Gastrocnemius medialis (tissue), 4 donors: ENCODE measurements at regions not wholly inside any gene's neighbourhood (a gene's known extent, or its start where the extent isn't known, plus 50 kb on each side); places are given as distances from the start of the nearest gene placed in this dataset.
"Not testable (repeated sequence)": the region's sequence is repeated elsewhere in the genome, so short reads cannot be mapped to it uniquely, and the experiment has no call there.

Source experiments
- ATAC-seq, 2 donors: fragments of 150-250 bp; one replicate each; pipeline ENCODE4 v1.9.1; 2016
- DNase-seq, 2 donors: peaks; one replicate each; pipeline ENCODE4 v3.0.0-alpha.2; 2019
- H3K27ac ChIP-seq, 4 donors: fragments of 200-600 bp; sonication (generic); 1 replicate in 1 of 4; 2 replicates in 3 of 4; pipeline ENCODE4 v1.5.1; 2016 to 2018; ENCODE audit warnings: mild to moderate bottlenecking in 2 of 4, moderate library complexity in 1 of 4
- H3K27me3 ChIP-seq, 3 donors: fragments of 200-600 bp; sonication (generic) in 2 of 3; 1 replicate in 1 of 3; 2 replicates in 2 of 3; pipeline versions ENCODE4 v1.5.1 to v1.6.0; 2016 to 2019; ENCODE audit warnings: mild to moderate bottlenecking in 1 of 3, moderate library complexity in 1 of 3
- H3K36me3 ChIP-seq, 2 donors: fragments of 200-600 bp; sonication (generic) in 1 of 2; one replicate each; pipeline ENCODE4 v1.5.1; 2017 to 2018
- H3K4me1 ChIP-seq, 2 donors: fragments of 200-600 bp; sonication (generic) in 1 of 2; one replicate each; pipeline ENCODE4 v1.5.1; 2016 to 2017; ENCODE audit warnings: mild to moderate bottlenecking in 2 of 2
- H3K4me3 ChIP-seq, 4 donors: fragments of 200-600 bp; sonication (generic) in 3 of 4; 1 replicate in 1 of 4; 2 replicates in 3 of 4; pipeline ENCODE4 v1.5.1; 2016 to 2019; ENCODE audit warnings: mild to moderate bottlenecking in 2 of 4
- H3K9me3 ChIP-seq, 3 donors: fragments of 200-600 bp; sonication (generic) in 2 of 3; 1 replicate in 1 of 3; 2 replicates in 2 of 3; pipeline ENCODE4 v1.5.1; 2016 to 2019
- POLR2A ChIP-seq, 2 donors: fragments of 450-650 bp; IDR thresholded peaks; one replicate each; pipeline ENCODE4 v1.6.1; 2017; ENCODE audit warnings: antibody characterized with exemption in 2 of 2, mild to moderate bottlenecking in 2 of 2, moderate library complexity in 2 of 2
- in situ Hi-C, 4 donors: fragments of 200-750 bp; cut with MboI; loops; one replicate each; pipeline versions ENCODE4 v1.15.0 to v1.8.0; 2017; ENCODE audit warnings: low sequenced_read_pairs in 4 of 4
- intact Hi-C: fragments of 100-400 bp; cut with DNase I; formaldehyde crosslinking; loops from one replicate; pipeline ENCODE4 v1.15.1; 2023; ENCODE audit warnings: low total_unique reads
- TF ChIP-seq, protein P1 (sequence below), 5 experiments: fragments of 450-650 bp in 3 of 5; fragments of 200-600 bp in 2 of 5; sonication (generic) in 2 of 5; IDR thresholded peaks in 4 of 5; conservative IDR thresholded peaks in 1 of 5; 1 replicate in 4 of 5; 2 replicates in 1 of 5; pipeline ENCODE4 v1.5.1; 2016 to 2019; ENCODE audit warnings: antibody characterized with exemption in 5 of 5, mild to moderate bottlenecking in 3 of 5, moderate library complexity in 3 of 5

DNA sequence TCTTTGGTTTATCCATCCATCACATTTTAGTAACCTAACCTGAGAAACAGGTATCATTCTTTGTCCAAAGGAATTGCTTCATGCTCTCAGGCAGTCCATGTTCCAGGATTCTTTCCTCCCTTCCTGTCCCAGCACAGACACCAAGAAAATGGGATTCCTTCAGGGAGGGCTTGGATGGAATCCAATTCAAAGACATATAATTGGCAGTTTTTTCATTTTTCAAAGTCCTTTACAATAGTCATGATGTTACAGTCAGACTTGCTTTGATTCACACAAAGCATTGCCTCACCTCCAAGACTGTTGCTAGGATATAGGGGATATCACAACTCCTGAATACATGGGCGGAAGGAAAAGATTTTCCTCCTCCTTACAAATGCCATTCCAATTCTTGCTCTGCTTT, 241.4 kb upstream of the ACVR2A start:
- Histone ChIP-seq H3K9me3 (no peaks in the 10 kb centered on the region), H3K4me3 (no peak overlapping the region), H3K4me1 (no peaks in the 10 kb centered on the region), H3K27me3 (no peaks in the 10 kb centered on the region), H3K36me3 (no peaks in the 10 kb centered on the region), H3K27ac (no peak overlapping the region)
- ATAC-seq (no peak), DNase-seq (no peak)
- in situ Hi-C loops: no loop called here
- TF ChIP-seq, protein P1, sequence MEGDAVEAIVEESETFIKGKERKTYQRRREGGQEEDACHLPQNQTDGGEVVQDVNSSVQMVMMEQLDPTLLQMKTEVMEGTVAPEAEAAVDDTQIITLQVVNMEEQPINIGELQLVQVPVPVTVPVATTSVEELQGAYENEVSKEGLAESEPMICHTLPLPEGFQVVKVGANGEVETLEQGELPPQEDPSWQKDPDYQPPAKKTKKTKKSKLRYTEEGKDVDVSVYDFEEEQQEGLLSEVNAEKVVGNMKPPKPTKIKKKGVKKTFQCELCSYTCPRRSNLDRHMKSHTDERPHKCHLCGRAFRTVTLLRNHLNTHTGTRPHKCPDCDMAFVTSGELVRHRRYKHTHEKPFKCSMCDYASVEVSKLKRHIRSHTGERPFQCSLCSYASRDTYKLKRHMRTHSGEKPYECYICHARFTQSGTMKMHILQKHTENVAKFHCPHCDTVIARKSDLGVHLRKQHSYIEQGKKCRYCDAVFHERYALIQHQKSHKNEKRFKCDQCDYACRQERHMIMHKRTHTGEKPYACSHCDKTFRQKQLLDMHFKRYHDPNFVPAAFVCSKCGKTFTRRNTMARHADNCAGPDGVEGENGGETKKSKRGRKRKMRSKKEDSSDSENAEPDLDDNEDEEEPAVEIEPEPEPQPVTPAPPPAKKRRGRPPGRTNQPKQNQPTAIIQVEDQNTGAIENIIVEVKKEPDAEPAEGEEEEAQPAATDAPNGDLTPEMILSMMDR (IDR thresholded peaks at IDR 0.05 in 4 of 5, conservative IDR thresholded peaks at IDR 0.05 in 1 of 5): no peak
- TF ChIP-seq POLR2A (IDR thresholded peaks at IDR 0.05): no peak
- intact Hi-C loops: no loop called here

DNA sequence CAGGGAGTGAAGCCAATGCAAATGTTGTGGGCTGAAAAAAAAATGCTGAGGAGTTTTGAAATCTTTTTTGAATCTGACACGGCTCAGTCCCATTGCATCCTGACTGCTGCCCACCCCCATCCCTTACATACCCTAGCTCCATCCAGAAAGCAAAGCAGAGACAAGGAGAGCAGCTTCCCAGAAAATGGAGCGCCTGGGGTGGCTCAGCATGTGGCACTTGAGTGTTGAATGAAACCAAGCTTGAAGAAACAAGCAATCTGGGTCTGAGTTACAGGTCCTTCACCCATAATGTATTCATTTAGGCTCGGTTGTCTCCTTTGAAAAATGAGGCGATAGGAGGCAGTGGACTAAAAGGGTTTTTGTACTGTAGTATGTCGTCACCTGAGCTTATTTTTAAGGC, 244.2 kb upstream of the ACVR2A start:
- Histone ChIP-seq H3K4me3 (no peak overlapping the region), H3K4me1 (no peaks in the 10 kb centered on the region), H3K27me3 (no peaks in the 10 kb centered on the region), H3K36me3 (no peaks in the 10 kb centered on the region), H3K9me3 (no peaks in the 10 kb centered on the region), H3K27ac (no peak overlapping the region)
- ATAC-seq (no peak), DNase-seq (no peak)
- in situ Hi-C loops (no loop called here), intact Hi-C loops (no loop called here)
- TF ChIP-seq, protein P1 (IDR thresholded peaks at IDR 0.05 in 4 of 5, conservative IDR thresholded peaks at IDR 0.05 in 1 of 5): no peak
- TF ChIP-seq POLR2A (IDR thresholded peaks at IDR 0.05): no peak

DNA sequence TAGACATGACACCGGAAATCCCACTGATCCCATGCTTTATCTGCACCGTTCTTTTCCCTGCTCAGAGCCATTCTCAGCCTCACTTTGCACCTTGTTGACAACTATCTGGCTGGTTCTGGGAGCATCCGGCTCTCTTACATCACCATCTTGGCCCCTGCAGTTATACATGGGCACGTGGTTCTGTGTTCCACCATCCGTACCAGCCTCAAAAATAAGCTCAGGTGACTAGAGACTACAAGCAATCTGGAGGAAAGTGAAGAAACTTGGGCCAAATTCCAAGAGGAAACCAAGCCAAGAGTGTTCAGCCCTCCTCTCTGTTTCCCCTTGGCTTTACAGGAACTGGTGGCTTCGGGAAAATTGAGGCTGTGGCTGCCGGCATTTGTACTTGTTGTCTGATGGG, 244.6 kb upstream of the ACVR2A start:
- TF ChIP-seq, protein P1 (IDR thresholded peaks at IDR 0.05 in 4 of 5, conservative IDR thresholded peaks at IDR 0.05 in 1 of 5): no peak
- no peak for TF ChIP-seq POLR2A (IDR thresholded peaks at IDR 0.05)
- no peak for DNase-seq
- Histone ChIP-seq H3K27ac (no peak overlapping the region), H3K27me3 (no peaks in the 10 kb centered on the region), H3K4me3 (no peak overlapping the region), H3K9me3 (no peaks in the 10 kb centered on the region), H3K4me1 (no peaks in the 10 kb centered on the region), H3K36me3 (no peaks in the 10 kb centered on the region)
- in situ Hi-C loops (no loop called here), intact Hi-C loops (no loop called here)
- no peak for ATAC-seq

DNA sequence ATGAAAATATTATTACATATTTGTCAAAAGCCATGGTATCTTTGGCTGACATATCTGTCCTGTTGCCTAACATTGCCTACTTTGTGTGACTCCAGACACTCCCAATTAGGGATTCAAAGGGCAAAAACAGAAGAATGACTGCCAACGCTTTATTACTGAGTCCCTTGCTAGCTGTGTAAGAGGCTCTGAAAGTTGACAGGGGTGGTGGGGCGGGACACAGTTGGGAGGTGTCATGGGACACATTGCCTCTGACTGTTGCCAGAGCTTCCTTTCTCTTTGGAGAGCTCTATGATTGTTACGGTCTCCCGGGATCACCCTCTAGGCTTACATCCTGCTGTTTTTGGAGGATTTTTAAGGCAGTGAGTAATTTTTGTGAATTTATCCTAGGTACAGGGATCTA, 249.6 kb upstream of the ACVR2A start:
- Histone ChIP-seq H3K4me3 (no peak overlapping the region), H3K9me3 (no peaks in the 10 kb centered on the region), H3K4me1 (no peaks in the 10 kb centered on the region), H3K27ac (no peak overlapping the region), H3K27me3 (no peaks in the 10 kb centered on the region), H3K36me3 (no peaks in the 10 kb centered on the region)
- intact Hi-C loops: no loop called here
- TF ChIP-seq POLR2A (IDR thresholded peaks at IDR 0.05): no peak
- TF ChIP-seq, protein P1 (IDR thresholded peaks at IDR 0.05 in 4 of 5, conservative IDR thresholded peaks at IDR 0.05 in 1 of 5): no peak
- DNase-seq (peak in 1 of 2 donors; percentile 20), ATAC-seq (peak in 1 of 2 donors; percentile 27)
- in situ Hi-C loops: no loop called here

DNA sequence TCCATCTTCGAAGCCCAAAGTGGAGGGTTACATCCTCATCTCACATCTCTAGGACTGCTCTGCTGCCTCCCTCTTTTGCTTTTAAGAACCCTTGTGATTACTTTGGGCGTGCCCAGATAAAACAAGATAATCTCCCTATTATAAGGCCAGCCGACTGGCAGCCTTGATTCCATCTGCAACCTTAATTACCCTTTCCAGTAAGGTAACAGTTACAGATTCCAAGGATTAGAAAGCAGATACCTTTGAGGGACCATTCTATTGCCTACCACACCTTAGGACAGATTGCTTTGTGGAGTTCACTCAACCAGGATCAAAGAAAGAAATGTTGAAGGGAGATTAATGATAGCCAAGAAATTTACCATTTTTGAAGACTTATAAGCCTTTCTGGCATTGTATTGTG, 250.8 kb upstream of the ACVR2A start:
- Histone ChIP-seq H3K27me3 (no peaks in the 10 kb centered on the region), H3K4me1 (no peaks in the 10 kb centered on the region), H3K4me3 (no peak overlapping the region), H3K36me3 (no peaks in the 10 kb centered on the region), H3K27ac (no peak overlapping the region), H3K9me3 (no peaks in the 10 kb centered on the region)
- ATAC-seq: no peak
- in situ Hi-C loops: no loop called here
- TF ChIP-seq, protein P1 (IDR thresholded peaks at IDR 0.05 in 4 of 5, conservative IDR thresholded peaks at IDR 0.05 in 1 of 5): no peak
- TF ChIP-seq POLR2A (IDR thresholded peaks at IDR 0.05): no peak
- DNase-seq: no peak
- intact Hi-C loops: no loop called here

DNA sequence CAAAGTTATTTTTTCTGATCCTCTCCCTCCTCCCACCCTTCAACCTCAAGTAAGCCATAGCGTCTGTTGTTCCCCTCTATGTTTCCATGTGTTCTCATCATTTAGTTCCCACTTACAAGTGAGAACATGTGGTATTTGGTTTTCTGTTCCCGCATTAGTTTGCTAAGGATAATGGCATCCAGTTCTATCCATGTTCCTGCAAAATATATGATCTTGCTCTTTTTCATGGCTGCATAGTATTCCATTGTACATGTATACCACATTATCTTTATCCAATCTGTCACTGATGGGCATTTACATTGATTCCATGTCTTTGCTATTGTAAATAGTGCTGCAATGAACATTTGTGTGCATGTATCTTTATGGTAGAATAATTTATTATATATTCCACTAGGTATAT, 252.0 kb upstream of the ACVR2A start:
- in situ Hi-C loops, intact Hi-C loops, H3K36me3 ChIP-seq: not testable (repeated sequence)

More for the DNA sequence above, 252.0 kb upstream of the ACVR2A start:
- H3K4me1 ChIP-seq, H3K27me3 ChIP-seq, ATAC-seq, H3K27ac ChIP-seq, H3K9me3 ChIP-seq, DNase-seq, H3K4me3 ChIP-seq: not testable (repeated sequence)
